ENCODE measurements at regions not wholly inside any gene's neighbourhood (a gene's known extent, or its start where the extent isn't known, plus 50 kb on each side); places are given as distances from the start of the nearest gene placed in this dataset.

GRCh38 chr2:155442088-155442487 lies 743.6 kb downstream of the KCNJ3 start:
- Histone ChIP-seq H3K27me3 (ENCODE audit: control insufficient read depth, insufficient read depth, low read length) (no peaks in the 10 kb centered on the region), H3K27ac (ENCODE audit: insufficient read depth, low read length, poor library complexity, severe bottlenecking) (no peak overlapping the region), H3K4me3 (ENCODE audit: low read depth, low read length) (no peak overlapping the region), H3K9me3 (ENCODE audit: control insufficient read depth in 2 of 2, low read length in 2 of 2) (no peaks in the 10 kb centered on the region), H3K36me3 (ENCODE audit: control insufficient read depth, insufficient read depth, low read length) (no peaks in the 10 kb centered on the region), H3K4me1 (ENCODE audit: control insufficient read depth, insufficient read depth, low read length, poor library complexity, severe bottlenecking) (no peaks in the 10 kb centered on the region)
- no peaks in the 10 kb centered on the region for H3K27me3 Mint-ChIP-seq
- H3K36me3 Mint-ChIP-seq, result no peaks in the 10 kb centered on the region
- no peaks in the 10 kb centered on the region for H3K4me1 Mint-ChIP-seq
- no peak for DNase-seq
- H3K4me3 Mint-ChIP-seq, result no peak overlapping the region
- no peak for ATAC-seq (ENCODE audit: low read depth in 2 of 2)
- H3K9me3 Mint-ChIP-seq, result peaks cover 1 to 23% (median 5%) of the 10 kb centered on the region in 7 donors
- H3K27ac Mint-ChIP-seq, result no peak overlapping the region

- peaks cover 0 to 2% of the 10 kb centered on the region in 2 experiments for H3K9me3 ChIP-seq (ENCODE audit: control insufficient read depth in 2 of 2, low read length in 2 of 2)
- DNase-seq (no peak), ATAC-seq (ENCODE audit: low read depth in 2 of 2) (no peak)
- H3K36me3 ChIP-seq (ENCODE audit: control insufficient read depth, insufficient read depth, low read length), result no peaks in the 10 kb centered on the region
- H3K4me1 Mint-ChIP-seq, result no peaks in the 10 kb centered on the region
- no peaks in the 10 kb centered on the region for H3K36me3 Mint-ChIP-seq
- no peaks in the 10 kb centered on the region for H3K27me3 Mint-ChIP-seq
- no peaks in the 10 kb centered on the region for H3K4me1 ChIP-seq (ENCODE audit: control insufficient read depth, insufficient read depth, low read length, poor library complexity, severe bottlenecking)
- no peak overlapping the region for H3K27ac Mint-ChIP-seq
- H3K4me3 Mint-ChIP-seq, result no peak overlapping the region
- peaks cover 0 to 6% (median 2%) of the 10 kb centered on the region in 7 donors for H3K9me3 Mint-ChIP-seq
- no peaks in the 10 kb centered on the region for H3K27me3 ChIP-seq (ENCODE audit: control insufficient read depth, insufficient read depth, low read length)
- no peak overlapping the region for H3K27ac ChIP-seq (ENCODE audit: insufficient read depth, low read length, poor library complexity, severe bottlenecking)
- no peak overlapping the region for H3K4me3 ChIP-seq (ENCODE audit: low read depth, low read length)
Measured at GRCh38 chr2:155431004-155431507, 732.6 kb downstream of the KCNJ3 start.

- Histone ChIP-seq H3K4me3 (ENCODE audit: low read depth, low read length) (no peak overlapping the region), H3K9me3 (ENCODE audit: control insufficient read depth in 2 of 2, low read length in 2 of 2) (no peaks in the 10 kb centered on the region), H3K27me3 (ENCODE audit: control insufficient read depth, insufficient read depth, low read length) (no peaks in the 10 kb centered on the region), H3K27ac (ENCODE audit: insufficient read depth, low read length, poor library complexity, severe bottlenecking) (no peak overlapping the region), H3K36me3 (ENCODE audit: control insufficient read depth, insufficient read depth, low read length) (no peaks in the 10 kb centered on the region), H3K4me1 (ENCODE audit: control insufficient read depth, insufficient read depth, low read length, poor library complexity, severe bottlenecking) (no peaks in the 10 kb centered on the region)
- no peaks in the 10 kb centered on the region for H3K4me1 Mint-ChIP-seq
- DNase-seq (no peak), ATAC-seq (ENCODE audit: low read depth in 2 of 2) (no peak)
- H3K9me3 Mint-ChIP-seq, result peaks cover 0 to 7% (median 2%) of the 10 kb centered on the region in 7 donors
- H3K36me3 Mint-ChIP-seq, result no peaks in the 10 kb centered on the region
- no peak overlapping the region for H3K27ac Mint-ChIP-seq
- H3K4me3 Mint-ChIP-seq, result no peak overlapping the region
- no peaks in the 10 kb centered on the region for H3K27me3 Mint-ChIP-seq
Measured at GRCh38 chr2:155427470-155427869, 729.0 kb downstream of the KCNJ3 start.

- peaks cover 0 to 7% (median 2%) of the 10 kb centered on the region in 7 donors for H3K9me3 Mint-ChIP-seq
- DNase-seq (no peak), ATAC-seq (ENCODE audit: low read depth in 2 of 2) (no peak)
- Histone ChIP-seq H3K27ac (ENCODE audit: insufficient read depth, low read length, poor library complexity, severe bottlenecking) (no peak overlapping the region), H3K36me3 (ENCODE audit: control insufficient read depth, insufficient read depth, low read length) (no peaks in the 10 kb centered on the region), H3K9me3 (ENCODE audit: control insufficient read depth in 2 of 2, low read length in 2 of 2) (no peaks in the 10 kb centered on the region), H3K4me1 (ENCODE audit: control insufficient read depth, insufficient read depth, low read length, poor library complexity, severe bottlenecking) (no peaks in the 10 kb centered on the region), H3K4me3 (ENCODE audit: low read depth, low read length) (no peak overlapping the region), H3K27me3 (ENCODE audit: control insufficient read depth, insufficient read depth, low read length) (no peaks in the 10 kb centered on the region)
- H3K36me3 Mint-ChIP-seq, result no peaks in the 10 kb centered on the region
- H3K4me1 Mint-ChIP-seq, result no peaks in the 10 kb centered on the region
- no peaks in the 10 kb centered on the region for H3K27me3 Mint-ChIP-seq
- no peak overlapping the region for H3K4me3 Mint-ChIP-seq
- no peak overlapping the region for H3K27ac Mint-ChIP-seq
Measured at GRCh38 chr2:155424518-155424917, 726.0 kb downstream of the KCNJ3 start.

- Histone ChIP-seq H3K4me3 (ENCODE audit: low read depth, low read length) (no peak overlapping the region), H3K36me3 (ENCODE audit: control insufficient read depth, insufficient read depth, low read length) (no peaks in the 10 kb centered on the region), H3K9me3 (ENCODE audit: control insufficient read depth in 2 of 2, low read length in 2 of 2) (no peaks in the 10 kb centered on the region), H3K4me1 (ENCODE audit: control insufficient read depth, insufficient read depth, low read length, poor library complexity, severe bottlenecking) (no peaks in the 10 kb centered on the region), H3K27ac (ENCODE audit: insufficient read depth, low read length, poor library complexity, severe bottlenecking) (no peak overlapping the region), H3K27me3 (ENCODE audit: control insufficient read depth, insufficient read depth, low read length) (no peaks in the 10 kb centered on the region)
- no peak overlapping the region for H3K27ac Mint-ChIP-seq
- no peak overlapping the region for H3K4me3 Mint-ChIP-seq
- DNase-seq (no peak), ATAC-seq (ENCODE audit: low read depth in 2 of 2) (no peak)
- H3K9me3 Mint-ChIP-seq, result peaks cover 0 to 7% (median 2%) of the 10 kb centered on the region in 7 donors
- no peaks in the 10 kb centered on the region for H3K27me3 Mint-ChIP-seq
- no peaks in the 10 kb centered on the region for H3K4me1 Mint-ChIP-seq
- H3K36me3 Mint-ChIP-seq, result no peaks in the 10 kb centered on the region
Measured at GRCh38 chr2:155418753-155419152, 720.3 kb downstream of the KCNJ3 start.

GRCh38 chr2:155412598-155412997 lies 714.1 kb downstream of the KCNJ3 start:
- no peak for DNase-seq
- Mint-ChIP-seq H3K27ac (no peak overlapping the region), H3K27me3 (no peaks in the 10 kb centered on the region), H3K4me1 (no peaks in the 10 kb centered on the region), H3K4me3 (no peak overlapping the region), H3K36me3 (no peaks in the 10 kb centered on the region), H3K9me3 (peaks cover 0 to 6% (median 2%) of the 10 kb centered on the region in 7 donors)
- H3K27ac ChIP-seq (ENCODE audit: insufficient read depth, low read length, poor library complexity, severe bottlenecking), result no peak overlapping the region
- H3K4me3 ChIP-seq (ENCODE audit: low read depth, low read length), result no peak overlapping the region
- no peaks in the 10 kb centered on the region for H3K27me3 ChIP-seq (ENCODE audit: control insufficient read depth, insufficient read depth, low read length)
- no peak for ATAC-seq (ENCODE audit: low read depth in 2 of 2)
- no peaks in the 10 kb centered on the region for H3K36me3 ChIP-seq (ENCODE audit: control insufficient read depth, insufficient read depth, low read length)
- no peaks in the 10 kb centered on the region for H3K9me3 ChIP-seq (ENCODE audit: control insufficient read depth in 2 of 2, low read length in 2 of 2)
- no peaks in the 10 kb centered on the region for H3K4me1 ChIP-seq (ENCODE audit: control insufficient read depth, insufficient read depth, low read length, poor library complexity, severe bottlenecking)

GRCh38 chr2:155404433-155405002 lies 706.0 kb downstream of the KCNJ3 start:
- Mint-ChIP-seq H3K36me3 (no peaks in the 10 kb centered on the region), H3K27me3 (peaks cover 9% of the 10 kb centered on the region), H3K27ac (no peak overlapping the region), H3K4me1 (no peaks in the 10 kb centered on the region), H3K4me3 (no peak overlapping the region), H3K9me3 (peaks cover 0 to 28% (median 5%) of the 10 kb centered on the region in 7 donors)
- Histone ChIP-seq H3K27me3 (ENCODE audit: control insufficient read depth, insufficient read depth, low read length) (no peaks in the 10 kb centered on the region), H3K4me1 (ENCODE audit: control insufficient read depth, insufficient read depth, low read length, poor library complexity, severe bottlenecking) (no peaks in the 10 kb centered on the region), H3K9me3 (ENCODE audit: control insufficient read depth in 2 of 2, low read length in 2 of 2) (peaks cover 3 to 14% of the 10 kb centered on the region in 2 experiments), H3K27ac (ENCODE audit: insufficient read depth, low read length, poor library complexity, severe bottlenecking) (no peak overlapping the region), H3K4me3 (ENCODE audit: low read depth, low read length) (no peak overlapping the region), H3K36me3 (ENCODE audit: control insufficient read depth, insufficient read depth, low read length) (no peaks in the 10 kb centered on the region)
- DNase-seq (no peak), ATAC-seq (ENCODE audit: low read depth in 2 of 2) (no peak)

- ATAC-seq (ENCODE audit: low read depth in 2 of 2) (no peak), DNase-seq (no peak)
- Mint-ChIP-seq H3K9me3 (no peaks in the 10 kb centered on the region), H3K4me1 (no peaks in the 10 kb centered on the region), H3K27me3 (no peaks in the 10 kb centered on the region), H3K4me3 (no peak overlapping the region), H3K27ac (no peak overlapping the region), H3K36me3 (no peaks in the 10 kb centered on the region)
- H3K9me3 ChIP-seq (ENCODE audit: control insufficient read depth in 2 of 2, low read length in 2 of 2), result no peaks in the 10 kb centered on the region
- no peaks in the 10 kb centered on the region for H3K4me1 ChIP-seq (ENCODE audit: control insufficient read depth, insufficient read depth, low read length, poor library complexity, severe bottlenecking)
- no peak overlapping the region for H3K4me3 ChIP-seq (ENCODE audit: low read depth, low read length)
- no peaks in the 10 kb centered on the region for H3K27me3 ChIP-seq (ENCODE audit: control insufficient read depth, insufficient read depth, low read length)
- H3K27ac ChIP-seq (ENCODE audit: insufficient read depth, low read length, poor library complexity, severe bottlenecking), result no peak overlapping the region
- no peaks in the 10 kb centered on the region for H3K36me3 ChIP-seq (ENCODE audit: control insufficient read depth, insufficient read depth, low read length)
Measured at GRCh38 chr2:155393406-155393805, 694.9 kb downstream of the KCNJ3 start.

Measured in CD4-positive, CD25-positive, alpha-beta regulatory T cell (primary cell).